Colonic mucosa (tissue), 4 donors: ENCODE measurements at regions not wholly inside any gene's neighbourhood (a gene's known extent, or its start where the extent isn't known, plus 50 kb on each side); places are given as distances from the start of the nearest gene placed in this dataset.

ENCODE experiments used
- DNase-seq: peaks from one replicate; pipeline ENCODE4 v3.0.0-alpha.2; 2020
- H3K27ac ChIP-seq: fragments of 200-600 bp; one replicate; pipeline ENCODE4 v1.8.0; 2021
- H3K27me3 ChIP-seq: fragments of 200-600 bp; one replicate; pipeline ENCODE4 v1.8.0; 2021
- H3K36me3 ChIP-seq: fragments of 200-600 bp; one replicate; pipeline ENCODE4 v1.8.0; 2021
- H3K4me1 ChIP-seq: fragments of 200-600 bp; one replicate; pipeline ENCODE4 v1.8.0; 2021; ENCODE audit warnings: mild to moderate bottlenecking
- H3K4me3 ChIP-seq: fragments of 200-600 bp; one replicate; pipeline ENCODE4 v1.8.0; 2021
- H3K9ac ChIP-seq, 2 donors: one replicate each; pipeline ENCODE4 v1.7.0; 2013; ENCODE audit warnings: control low read depth in 2 of 2, low read depth in 2 of 2, low read length in 2 of 2
- H3K9me3 ChIP-seq: fragments of 200-600 bp; one replicate; pipeline ENCODE4 v1.8.0; 2021
- intact Hi-C: fragments of 100-400 bp; cut with DNase I; formaldehyde crosslinking; loops from one replicate; pipeline ENCODE4 v1.14.1; 2022
- TF ChIP-seq, protein P1 (sequence below): fragments of 200-600 bp; IDR thresholded peaks from one replicate; pipeline ENCODE4 v1.8.0; 2022; ENCODE audit warnings: antibody characterized with exemption, mild to moderate bottlenecking
- donor health status: healthy.
- donor health status: DM: no; HTN: no; CAD: no.
- donor health status: DM: no; HTN: no; CAD: no.

DNA sequence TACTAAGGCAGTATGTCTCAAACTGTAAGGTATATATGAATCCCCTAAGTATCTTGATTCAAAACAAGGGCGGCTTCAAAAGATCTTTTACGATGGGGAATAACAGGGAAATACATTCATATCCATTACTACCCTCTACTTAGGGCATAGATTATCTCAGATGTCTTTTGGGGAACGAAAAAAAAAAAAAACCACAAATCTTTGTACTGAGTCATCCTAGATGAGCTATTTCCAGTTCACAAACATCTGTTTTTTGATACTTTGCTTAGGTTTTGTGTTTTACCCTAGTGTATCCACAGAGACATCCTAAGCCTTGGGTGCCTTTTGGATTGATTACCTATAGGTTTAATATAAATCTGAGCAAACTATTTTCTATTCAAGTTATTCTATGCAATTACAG, 457.2 kb downstream of the NLGN4X start:
- no peaks in the 10 kb centered on the region for H3K9me3 ChIP-seq
- no peaks in the 10 kb centered on the region for H3K27me3 ChIP-seq
- H3K36me3 ChIP-seq, result no peaks in the 10 kb centered on the region
- H3K4me3 ChIP-seq, result no peak overlapping the region
- H3K9ac ChIP-seq, result no peak overlapping the region
- H3K4me1 ChIP-seq, result no peaks in the 10 kb centered on the region
- TF ChIP-seq, protein P1, sequence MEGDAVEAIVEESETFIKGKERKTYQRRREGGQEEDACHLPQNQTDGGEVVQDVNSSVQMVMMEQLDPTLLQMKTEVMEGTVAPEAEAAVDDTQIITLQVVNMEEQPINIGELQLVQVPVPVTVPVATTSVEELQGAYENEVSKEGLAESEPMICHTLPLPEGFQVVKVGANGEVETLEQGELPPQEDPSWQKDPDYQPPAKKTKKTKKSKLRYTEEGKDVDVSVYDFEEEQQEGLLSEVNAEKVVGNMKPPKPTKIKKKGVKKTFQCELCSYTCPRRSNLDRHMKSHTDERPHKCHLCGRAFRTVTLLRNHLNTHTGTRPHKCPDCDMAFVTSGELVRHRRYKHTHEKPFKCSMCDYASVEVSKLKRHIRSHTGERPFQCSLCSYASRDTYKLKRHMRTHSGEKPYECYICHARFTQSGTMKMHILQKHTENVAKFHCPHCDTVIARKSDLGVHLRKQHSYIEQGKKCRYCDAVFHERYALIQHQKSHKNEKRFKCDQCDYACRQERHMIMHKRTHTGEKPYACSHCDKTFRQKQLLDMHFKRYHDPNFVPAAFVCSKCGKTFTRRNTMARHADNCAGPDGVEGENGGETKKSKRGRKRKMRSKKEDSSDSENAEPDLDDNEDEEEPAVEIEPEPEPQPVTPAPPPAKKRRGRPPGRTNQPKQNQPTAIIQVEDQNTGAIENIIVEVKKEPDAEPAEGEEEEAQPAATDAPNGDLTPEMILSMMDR, result no peak
- H3K27ac ChIP-seq, result no peak overlapping the region
- DNase-seq, result no peak
- intact Hi-C loops, result no loop called here

DNA sequence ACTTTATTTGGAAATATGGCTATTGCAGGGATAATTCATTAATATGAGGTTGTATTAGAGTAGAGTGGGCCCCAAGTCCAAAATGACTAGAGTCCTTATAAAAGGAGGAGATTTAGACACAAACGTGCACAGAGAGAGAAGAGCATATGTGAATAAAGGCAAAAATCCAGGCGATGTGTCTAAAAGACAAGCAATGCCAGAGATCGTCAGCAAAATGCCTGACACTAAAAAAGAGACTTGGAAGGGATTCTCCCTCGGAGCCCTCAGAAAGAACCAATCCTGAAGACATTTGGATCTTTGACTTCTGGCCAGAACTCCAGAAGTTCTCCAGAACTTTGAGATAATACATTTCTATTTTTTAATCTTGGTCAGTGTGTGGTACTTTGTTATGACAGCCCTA, 472.1 kb downstream of the NLGN4X start:
- Histone ChIP-seq H3K4me3 (no peak overlapping the region), H3K4me1 (no peaks in the 10 kb centered on the region), H3K9ac (no peak overlapping the region), H3K36me3 (no peaks in the 10 kb centered on the region), H3K9me3 (no peaks in the 10 kb centered on the region), H3K27me3 (no peaks in the 10 kb centered on the region), H3K27ac (no peak overlapping the region)
- no peak for DNase-seq
- TF ChIP-seq, protein P1, result no peak
- intact Hi-C loops, result no loop called here

DNA sequence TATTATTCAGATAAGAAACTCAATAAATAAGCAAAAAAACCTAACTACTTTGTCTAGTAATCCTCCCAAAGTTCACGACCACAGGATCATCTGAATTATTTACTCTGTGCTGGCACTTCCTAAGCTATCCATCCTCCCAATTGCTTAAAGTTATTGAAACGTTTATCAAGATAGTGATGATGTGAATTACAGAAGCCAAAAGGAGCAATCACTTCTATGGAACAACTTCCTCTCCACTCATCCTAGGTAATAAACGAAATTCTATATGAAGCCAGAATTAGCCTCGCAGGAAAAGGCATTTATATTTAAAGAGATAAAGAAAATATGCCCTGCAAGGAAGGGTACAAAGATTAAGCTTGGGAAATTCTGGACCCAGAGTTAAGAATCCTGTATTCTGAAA, 475.4 kb downstream of the NLGN4X start:
- no peaks in the 10 kb centered on the region for H3K27me3 ChIP-seq
- intact Hi-C loops, result no loop called here
- no peak overlapping the region for H3K9ac ChIP-seq
- no peaks in the 10 kb centered on the region for H3K4me1 ChIP-seq
- no peaks in the 10 kb centered on the region for H3K36me3 ChIP-seq
- no peak overlapping the region for H3K27ac ChIP-seq
- H3K4me3 ChIP-seq, result no peak overlapping the region
- TF ChIP-seq, protein P1, result no peak
- H3K9me3 ChIP-seq, result no peaks in the 10 kb centered on the region
- no peak for DNase-seq

DNA sequence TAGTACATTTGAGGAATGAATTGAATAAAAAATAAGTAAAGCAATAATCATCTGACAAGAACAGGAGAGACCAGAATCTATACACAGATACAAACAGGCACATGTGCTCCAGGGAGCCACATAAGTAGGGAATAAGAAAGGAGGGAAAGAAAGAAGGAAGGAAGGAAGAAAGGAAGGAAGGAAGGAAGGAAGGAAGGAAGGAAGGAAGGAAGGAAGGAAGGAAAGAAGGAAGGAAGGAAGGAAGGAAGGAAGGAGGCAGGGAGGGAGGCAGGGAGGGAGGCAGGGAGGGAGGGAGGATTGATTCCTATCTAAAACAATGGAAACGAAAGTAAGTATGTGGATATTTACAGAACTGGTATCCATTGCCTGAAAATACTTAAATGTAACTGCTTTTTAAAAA, 475.8 kb downstream of the NLGN4X start:
- no peak for DNase-seq
- no peak overlapping the region for H3K27ac ChIP-seq
- H3K27me3 ChIP-seq, result no peaks in the 10 kb centered on the region
- H3K4me3 ChIP-seq, result no peak overlapping the region
- H3K4me1 ChIP-seq, result no peaks in the 10 kb centered on the region
- H3K36me3 ChIP-seq, result no peaks in the 10 kb centered on the region
- no peak overlapping the region for H3K9ac ChIP-seq
- no peaks in the 10 kb centered on the region for H3K9me3 ChIP-seq
- intact Hi-C loops, result no loop called here
- TF ChIP-seq, protein P1, result no peak

DNA sequence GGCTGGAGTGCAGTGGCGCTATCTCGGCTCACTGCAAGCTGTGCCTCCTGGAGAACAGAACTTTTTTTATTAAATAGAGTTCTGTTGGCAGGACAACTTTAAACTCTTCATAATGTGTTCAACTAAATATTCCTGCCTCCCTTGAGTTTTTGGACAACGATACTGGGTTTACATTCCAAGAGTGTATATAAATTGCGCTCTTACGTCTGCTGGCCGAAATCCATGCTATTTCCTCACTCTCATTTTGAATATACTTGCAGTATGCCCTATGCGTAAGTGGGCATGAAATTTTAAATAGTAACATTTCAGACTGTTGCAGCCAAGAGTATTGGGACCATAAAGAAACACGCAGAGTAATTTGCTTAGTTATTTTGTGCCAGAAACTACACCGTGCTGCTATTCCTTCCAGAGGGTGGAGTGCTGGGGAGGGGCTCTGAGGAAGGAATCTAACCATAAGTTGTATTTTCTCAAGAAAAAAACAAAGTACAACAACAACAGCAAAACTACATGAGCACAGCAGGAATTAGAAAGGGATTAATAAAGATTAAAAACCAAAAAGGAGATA, 480.0 kb downstream of the NLGN4X start:
- no peak for DNase-seq
- Histone ChIP-seq H3K4me3 (no peak overlapping the region), H3K9me3 (no peaks in the 10 kb centered on the region), H3K4me1 (no peaks in the 10 kb centered on the region), H3K9ac (no peak overlapping the region), H3K27me3 (no peaks in the 10 kb centered on the region), H3K36me3 (no peaks in the 10 kb centered on the region), H3K27ac (no peak overlapping the region)
- intact Hi-C loops, result no loop called here
- TF ChIP-seq, protein P1, result no peak
